ENCODE measurements at regions not wholly inside any gene's neighbourhood (a gene's known extent, or its start where the extent isn't known, plus 50 kb on each side); places are given as distances from the start of the nearest gene placed in this dataset.

DNA sequence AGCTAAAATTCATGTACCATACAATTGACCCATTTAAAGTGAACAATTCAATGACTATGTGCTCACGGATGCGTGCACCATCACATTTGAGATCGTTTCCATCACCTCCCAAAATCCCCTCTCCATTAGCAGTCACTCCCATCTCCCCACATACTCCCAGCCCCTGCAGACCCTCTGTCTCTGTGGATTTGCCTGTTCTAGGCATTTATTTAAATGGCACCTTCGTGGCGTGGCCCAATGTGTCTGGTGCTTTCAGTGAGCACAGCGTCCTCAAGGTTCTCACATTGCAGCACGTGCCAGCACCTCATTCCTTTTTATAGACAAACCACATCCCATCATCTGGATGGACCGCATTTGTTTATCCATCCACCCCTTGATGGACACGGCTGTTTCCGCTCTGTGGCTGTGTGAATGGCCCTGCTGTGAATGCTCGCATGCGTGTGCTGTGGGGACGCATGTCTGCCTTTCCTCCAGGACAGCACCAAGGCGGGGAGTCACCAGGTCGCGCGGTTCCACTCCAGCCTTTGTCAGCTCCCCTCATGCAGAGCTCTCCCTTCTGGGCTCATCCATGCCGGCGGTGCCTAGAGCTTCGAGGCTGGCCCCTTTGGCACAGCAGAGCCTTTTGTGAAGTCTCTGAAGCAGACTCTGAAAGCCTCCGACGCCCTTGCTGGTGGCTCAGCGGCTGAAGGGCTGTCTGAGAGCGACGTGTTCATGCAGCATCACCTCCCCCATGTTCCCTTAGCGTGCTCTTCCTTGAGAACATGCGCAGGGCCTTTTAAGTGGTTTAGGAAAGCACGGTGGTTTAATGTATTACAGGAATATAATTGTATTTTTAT lies 184.4 kb downstream of the KIF26A start:
- no peak for DNase-seq

DNA sequence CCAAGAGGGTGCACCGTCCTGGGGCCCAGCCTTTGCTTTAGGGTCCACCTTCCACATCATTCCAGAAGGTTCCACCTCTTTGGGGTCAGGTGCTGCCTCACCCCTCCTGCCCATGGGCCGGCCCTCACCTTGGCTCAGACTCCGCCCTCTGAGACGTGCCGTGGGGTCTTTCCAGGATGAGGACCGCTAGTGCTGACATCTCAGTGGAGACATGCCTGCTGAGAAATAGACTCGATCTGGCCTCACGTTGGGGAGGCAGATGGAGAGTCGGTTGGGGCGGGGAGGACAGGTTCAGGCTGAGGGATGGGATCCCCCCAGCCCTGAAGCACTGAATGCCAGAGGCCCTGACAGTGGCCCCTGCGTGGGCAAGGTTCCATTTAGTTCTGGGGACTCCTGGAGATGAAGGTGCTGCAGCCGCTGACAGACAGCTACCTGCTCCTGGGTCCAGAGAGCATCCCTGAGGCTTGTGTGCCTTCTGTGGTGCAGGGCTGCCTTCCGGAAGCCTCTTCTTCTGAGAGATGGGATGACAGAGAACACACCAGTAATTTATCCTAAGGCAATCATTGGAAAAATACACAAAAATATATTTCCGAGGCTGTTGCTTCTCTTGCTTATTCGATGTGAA lies 185.3 kb downstream of the KIF26A start:
- no peak for DNase-seq

DNA sequence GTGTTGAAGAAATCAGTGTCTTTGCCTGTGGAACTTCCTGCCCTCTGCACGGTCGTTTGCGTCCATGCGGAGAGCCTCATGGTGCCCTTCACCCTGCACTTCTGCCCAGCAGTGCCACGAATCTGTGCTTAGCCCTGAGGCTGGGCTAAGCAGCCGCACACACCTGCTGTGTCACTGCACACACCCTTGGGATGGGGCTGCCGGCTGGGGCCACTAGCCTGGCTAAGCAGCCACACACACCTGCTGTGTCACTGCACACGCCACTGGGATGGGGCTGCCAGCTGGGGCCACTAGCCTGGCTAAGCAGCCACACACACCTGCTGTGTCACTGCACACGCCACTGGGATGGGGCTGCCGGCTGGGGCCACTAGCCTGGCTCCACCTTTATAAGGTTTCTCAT lies 188.5 kb downstream of the KIF26A start:
- no peak for DNase-seq

DNA sequence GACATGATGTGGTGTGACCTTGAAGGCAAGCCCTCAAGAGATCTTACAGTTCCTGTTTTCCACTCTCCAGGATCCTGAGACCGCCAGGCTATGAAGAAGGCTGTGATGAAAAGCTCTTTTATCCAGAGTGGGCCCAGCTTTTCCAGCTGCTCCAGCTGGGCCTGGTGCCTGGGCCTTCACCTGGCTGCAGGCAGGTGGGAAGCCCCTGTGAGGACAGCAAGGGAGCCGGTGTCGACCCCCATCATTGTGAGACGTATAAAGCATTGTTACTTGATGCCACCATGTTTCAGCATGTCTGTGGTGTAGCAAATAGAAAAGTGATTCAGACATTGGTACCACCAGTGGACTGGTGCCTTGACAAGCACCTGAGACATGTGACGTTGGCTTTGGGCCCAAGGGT lies 190.2 kb downstream of the KIF26A start:
- no peak for DNase-seq

DNA sequence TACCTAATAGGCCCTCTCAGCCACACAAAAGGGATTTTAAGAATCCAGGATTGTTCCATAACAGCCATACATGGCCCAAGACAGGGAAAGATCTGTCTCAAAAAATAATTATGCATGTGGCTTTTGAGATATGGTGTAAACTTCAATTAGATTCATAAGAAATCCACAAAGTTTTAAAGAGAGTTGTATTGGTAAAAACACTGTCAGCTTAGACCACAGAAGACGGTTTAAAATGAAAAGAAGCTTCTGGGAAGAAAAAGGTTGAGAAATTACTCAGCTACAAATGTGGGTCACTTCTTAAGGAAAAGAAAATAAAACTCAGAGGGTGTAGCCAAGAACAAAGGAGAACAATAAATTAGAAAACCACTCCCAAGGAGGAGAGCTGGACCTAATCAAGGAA lies 191.4 kb downstream of the KIF26A start:
- DNase-seq: no peak

DNA sequence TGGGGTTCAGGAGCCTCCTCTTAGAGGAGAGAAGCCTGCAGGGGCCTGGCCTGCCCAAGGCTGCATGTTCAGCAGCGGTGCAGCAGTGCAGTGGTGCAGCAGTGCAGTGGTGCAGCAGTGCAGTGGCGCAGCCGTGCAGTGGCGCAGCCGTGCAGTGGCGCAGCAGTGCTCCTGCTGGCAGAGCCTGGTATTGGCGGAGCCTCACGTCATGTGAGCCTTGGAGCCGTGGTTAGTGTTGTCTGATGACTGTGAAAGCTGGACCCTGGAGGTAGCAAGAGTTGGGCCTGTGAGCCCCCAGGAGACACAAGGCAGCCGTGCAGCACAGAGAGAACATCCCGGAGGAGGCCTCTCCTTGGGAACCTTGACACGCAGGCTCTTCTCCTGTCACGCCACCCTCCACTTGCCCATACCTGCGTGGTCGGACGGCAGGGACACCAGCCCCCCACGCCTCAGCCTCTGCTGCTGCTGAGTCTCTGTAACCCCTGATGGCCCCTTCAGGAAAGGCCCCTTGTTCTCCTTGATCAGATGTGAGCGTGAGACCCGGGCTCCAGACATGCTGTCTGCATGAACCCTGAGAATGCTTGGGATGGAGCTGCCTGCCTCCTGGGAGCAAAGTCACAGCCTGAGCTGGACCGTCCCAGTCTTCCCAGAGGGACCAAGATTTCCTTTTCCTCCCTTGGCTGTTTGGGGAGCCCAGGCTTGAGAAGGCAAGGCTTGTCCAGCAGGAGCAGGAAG lies 193.7 kb downstream of the KIF26A start:
- no peak for DNase-seq

DNA sequence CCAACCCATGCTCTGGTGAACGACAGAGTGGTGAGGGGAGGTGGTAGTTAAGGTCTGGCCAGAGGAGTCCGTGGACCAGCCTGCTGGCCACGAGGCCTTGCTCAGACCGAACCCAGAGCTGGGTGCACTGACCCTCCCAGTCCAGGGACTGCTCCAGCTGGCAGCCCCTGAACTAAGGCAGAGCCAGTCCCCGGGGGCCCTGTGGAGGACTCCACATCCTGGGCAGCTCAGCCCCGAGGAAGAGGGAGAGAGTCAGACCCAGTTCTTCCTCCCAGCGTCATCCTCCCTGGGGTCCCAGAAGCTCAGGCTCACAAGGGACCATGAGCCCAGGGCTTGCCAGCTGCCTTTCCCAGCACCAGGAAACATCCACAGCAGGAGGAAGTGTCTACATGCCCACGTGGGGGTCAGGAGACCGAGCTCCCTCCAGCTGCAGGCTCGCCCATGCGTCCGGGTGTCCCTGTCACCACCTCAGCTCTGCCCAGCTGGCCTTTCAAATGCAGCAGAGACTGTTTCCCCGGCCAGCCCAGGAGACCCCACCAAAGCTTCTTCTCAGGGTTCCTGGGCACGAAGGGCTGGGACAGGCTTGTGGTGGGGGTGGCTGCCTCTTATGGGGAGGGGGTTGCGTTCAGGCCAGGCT lies 194.4 kb downstream of the KIF26A start:
- DNase-seq: no peak

DNA sequence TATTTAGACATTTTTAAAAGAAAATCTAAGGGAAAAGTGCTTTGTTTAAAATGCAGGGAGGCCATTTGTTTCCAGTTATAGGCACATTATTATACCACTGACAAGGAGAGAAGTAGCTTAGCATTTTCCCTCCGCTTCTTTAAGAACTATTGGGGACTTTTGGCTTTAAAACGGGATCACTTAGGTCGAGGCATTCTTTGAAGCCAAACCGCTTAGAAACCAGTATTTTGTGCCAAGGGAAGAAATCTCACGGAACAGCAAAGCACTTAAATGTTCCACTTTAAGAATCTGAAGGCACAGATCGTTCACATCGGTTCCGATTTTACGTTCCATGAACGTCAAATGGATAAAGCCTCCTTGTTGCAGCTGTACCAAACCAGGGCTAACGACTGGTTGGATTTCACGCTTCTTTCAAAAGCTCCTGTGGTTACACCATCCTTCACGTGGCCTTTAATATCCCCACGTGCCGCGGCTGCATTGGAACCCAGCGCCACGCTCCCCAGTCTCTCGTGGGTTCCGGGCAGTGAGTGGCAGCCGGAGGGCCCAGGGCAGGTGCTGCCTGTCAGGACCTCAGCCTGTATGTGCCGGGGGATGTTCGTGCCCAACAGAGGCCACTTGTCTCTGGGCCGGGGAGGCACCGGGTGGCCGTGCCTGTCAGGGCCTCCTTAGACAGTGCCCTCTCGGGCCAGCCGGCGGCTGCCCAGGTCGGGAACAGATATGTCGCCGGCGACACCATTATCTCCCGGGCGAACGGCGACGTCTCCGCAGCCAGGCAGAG lies 195.4 kb downstream of the KIF26A start:
- no peak for DNase-seq

DNA sequence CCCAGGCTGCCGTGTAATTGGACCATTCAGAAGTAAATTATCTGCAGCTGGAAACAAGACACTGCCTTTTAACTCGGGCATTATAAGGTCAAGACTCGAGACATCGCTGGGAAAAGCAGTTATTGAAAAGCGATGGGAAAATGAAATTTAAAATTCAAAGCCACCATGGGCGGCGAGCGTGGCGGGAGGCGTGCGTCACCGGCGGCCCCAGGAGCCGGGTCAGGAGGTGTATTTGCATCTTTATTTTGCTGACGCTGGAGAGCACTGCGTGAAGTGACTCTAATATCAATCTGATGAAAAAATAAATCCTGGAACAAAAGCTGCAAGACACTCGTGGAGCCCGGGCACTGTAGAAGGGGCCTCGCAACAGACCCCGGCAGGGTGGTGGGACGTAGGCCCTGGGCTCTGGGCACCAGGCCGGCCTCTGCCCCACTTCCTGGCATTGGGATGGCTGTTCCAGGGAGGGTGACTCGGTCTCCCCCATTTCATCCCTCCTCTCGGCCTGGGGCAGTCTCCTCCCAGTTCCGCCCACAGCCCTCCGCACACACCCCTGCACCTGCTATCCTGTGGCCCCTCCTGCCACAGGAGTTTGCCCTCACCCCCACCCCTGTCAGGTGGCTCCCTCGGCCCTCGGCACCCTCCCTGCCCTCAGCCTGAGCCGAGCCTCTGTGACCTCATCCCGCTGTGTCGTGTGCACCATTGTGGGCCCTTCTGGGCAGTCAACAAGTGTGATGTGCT lies 196.2 kb downstream of the KIF26A start:
- no peak for DNase-seq

DNA sequence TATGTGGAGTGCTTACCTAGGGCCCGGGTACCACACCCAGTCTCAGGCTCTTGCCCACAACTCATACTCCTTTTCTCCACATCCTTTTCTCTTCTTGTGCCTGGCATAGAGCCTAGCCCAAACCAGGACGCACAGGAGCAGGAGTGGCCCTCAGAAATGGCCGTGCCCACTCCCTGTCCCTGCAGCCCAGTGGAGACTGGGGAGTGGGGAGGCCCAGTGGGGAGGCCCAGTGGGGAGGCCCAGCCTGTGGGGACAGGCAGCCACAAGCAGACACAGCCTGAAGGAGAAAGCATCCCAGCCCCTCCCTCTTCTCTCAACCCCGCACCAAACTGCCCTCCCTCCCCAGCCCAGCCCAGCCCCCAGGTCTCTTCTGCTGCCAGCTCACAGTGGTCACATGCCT lies 196.8 kb downstream of the KIF26A start:
- DNase-seq: no peak

DNA sequence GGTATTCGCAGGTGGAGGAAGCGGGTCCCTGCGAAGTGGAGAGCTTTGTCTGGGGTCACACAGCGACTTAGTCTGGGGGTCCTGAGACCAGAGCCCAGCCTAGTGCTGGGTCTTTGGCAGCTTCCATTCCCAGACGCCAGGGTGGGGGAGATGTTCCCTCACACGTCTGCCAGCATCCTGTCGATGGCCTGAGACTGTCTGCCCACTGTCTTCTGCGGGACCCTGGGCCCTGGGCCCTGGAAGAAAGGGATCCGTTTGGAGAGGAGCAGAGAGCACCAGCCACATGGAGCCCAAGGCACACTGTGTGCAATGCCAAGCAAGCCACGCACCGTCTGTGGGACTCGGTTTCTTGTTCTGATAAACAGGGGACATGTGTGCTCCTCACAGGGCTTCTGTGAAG lies 197.2 kb downstream of the KIF26A start:
- no peak for DNase-seq

DNA sequence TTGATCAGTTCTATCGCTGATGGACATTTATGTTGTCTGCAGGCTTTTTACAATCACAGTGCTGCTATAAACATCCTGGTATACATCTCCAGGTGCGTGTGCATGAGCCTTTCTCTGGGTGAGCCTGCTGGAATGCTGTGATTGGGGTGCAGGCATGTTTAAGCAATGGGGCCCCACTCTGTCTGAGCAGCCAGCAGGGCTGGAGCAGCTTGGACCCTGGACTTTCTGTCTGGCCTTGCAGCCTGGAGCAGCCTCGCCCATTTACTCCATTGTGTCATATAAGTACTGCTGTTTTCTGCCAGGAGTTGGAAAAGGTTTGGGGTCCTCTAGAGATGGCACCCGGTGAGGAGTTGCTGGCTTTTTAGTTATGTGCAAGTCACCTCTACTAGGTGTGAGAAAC lies 199.0 kb downstream of the KIF26A start:
- no peak for DNase-seq

DNA sequence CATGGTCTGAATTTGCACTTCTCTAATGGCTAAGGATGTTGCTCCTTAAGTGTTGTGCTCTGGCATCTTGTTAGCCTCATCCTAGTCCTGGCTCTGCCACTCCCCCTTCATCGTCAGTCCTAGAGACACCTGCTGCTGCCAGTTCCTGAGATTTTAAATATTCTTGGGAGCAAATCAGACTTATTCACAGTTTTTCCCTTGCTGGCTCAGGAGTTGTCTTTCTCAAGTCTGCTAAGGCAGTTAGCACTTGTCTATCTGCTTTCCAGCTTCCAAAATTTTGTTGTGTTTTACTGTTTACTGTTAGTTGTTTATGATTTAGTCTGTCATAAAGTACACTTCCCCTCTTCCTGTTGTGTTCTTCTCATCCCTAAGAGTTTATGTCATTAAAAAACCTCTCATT lies 201.0 kb downstream of the KIF26A start:
- no peak for DNase-seq

DNA sequence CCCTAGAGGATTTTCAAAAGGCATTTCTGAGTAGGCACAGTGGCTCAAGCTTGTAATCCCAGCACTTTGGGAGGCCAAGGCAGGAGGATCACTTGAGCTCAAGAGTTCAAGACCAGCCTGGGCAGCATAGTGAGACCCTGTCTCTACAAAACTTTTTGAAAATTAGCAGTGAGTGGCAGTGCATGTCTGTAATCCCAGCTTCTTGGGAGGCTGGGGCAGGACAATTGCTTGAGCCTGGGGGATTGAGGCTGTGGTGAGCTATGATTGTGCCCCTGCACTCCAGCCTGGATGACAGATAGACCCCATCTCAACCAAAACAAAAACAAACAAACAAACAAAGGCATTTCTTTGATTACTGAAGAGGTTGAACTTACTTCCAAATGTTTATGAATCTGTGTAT lies 201.4 kb downstream of the KIF26A start:
- no peak for DNase-seq

DNA sequence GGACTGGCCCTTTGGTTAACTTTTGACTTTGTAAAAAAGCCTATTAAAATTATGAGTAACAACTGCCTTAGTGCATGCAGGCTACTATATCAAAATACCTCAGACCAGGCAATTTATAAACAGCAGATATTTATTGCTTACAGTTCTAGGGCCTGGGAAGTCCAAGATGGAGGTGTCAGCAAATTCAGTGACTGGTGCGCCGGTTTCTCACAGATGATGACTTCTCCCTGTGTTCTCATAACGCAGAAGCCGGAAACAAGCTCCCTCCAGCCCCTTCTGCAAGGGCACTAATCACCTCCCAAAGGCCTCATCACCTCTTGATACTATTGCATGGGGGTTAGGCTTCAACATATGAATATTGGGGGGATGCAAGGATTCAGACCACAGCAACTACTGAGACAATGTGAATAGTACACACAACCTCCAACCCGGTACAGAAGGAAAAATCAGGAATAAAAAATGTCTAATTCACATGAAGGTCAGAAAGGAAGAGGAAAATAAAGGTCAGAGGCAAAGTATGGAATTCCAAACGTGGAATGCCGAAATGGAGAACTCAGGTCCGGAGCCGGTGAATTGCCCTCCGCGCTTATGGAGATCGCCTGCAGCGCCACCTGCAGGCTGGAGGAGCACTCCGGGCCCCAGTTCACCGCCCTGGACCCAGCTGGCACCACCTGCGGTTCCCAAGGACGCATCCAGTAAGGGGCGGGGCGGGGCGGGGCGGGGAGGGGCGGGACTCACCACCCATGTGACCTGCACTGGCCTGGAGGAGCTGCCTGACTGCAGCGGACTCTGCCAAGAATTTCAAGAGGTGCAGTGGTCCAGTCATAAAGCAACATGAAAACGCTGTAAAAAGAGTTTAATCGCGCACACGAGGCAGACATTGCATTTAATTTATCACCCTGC lies 203.4 kb downstream of the KIF26A start:
- peak; percentile 49 for DNase-seq

DNA sequence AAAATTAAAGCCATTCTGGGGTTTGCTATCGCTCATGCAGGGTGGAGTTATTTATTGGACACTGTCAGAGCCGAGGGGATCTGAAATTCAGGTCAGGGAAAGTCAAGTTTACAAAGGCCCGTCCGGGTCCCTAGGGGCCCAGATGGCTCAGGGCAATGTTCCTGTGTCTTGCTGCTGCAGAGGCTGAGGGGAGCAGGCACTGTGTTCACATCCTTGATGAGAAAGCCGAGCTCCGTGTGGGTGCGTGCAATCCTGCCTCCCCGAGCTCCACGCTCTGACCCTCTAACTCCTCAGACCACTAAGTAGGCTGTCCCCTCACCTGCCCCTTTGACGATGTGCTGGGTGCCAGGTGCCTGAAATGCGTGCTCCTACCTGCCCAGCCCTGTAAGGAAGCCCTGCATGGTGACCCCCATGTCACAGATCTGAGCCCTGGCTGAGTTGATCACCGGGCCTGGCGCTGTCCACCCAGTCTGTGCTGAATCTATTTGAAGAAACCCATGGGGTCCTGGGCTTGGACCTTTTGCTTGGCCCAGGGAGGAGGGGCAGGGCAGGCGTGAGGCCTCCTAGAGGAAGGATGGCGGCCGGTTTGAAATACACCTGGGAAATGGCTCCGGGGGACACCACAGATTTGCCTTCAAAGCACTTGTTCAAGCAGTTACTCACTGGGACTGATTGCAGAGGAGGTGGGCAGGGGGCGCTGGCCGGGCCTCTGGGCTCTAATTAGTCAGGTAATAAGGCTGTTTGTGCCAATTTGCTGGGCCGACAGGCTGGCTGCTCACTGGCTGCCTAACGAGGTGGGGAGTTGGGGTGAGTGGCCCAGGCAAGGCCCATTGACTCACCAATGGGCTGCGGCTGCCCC lies 204.3 kb downstream of the KIF26A start:
- DNase-seq: no peak

DNA sequence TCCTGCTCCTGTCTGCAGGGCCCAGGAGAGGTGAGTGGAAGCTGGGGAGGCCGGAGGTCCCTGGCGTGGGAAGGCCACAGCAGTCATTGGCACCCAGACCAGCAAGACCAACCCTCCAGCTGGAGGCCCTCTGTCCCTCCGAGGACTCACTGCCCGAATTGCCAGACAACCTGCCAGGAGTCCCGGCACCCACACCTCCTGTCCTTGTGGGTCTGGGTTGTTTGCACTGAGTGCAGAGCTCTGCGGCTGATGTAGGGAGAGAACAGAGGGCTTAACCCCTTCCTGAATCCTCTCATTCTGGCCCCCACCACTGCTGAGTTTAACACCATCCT lies 204.9 kb downstream of the KIF26A start:
- no peak for DNase-seq

DNA sequence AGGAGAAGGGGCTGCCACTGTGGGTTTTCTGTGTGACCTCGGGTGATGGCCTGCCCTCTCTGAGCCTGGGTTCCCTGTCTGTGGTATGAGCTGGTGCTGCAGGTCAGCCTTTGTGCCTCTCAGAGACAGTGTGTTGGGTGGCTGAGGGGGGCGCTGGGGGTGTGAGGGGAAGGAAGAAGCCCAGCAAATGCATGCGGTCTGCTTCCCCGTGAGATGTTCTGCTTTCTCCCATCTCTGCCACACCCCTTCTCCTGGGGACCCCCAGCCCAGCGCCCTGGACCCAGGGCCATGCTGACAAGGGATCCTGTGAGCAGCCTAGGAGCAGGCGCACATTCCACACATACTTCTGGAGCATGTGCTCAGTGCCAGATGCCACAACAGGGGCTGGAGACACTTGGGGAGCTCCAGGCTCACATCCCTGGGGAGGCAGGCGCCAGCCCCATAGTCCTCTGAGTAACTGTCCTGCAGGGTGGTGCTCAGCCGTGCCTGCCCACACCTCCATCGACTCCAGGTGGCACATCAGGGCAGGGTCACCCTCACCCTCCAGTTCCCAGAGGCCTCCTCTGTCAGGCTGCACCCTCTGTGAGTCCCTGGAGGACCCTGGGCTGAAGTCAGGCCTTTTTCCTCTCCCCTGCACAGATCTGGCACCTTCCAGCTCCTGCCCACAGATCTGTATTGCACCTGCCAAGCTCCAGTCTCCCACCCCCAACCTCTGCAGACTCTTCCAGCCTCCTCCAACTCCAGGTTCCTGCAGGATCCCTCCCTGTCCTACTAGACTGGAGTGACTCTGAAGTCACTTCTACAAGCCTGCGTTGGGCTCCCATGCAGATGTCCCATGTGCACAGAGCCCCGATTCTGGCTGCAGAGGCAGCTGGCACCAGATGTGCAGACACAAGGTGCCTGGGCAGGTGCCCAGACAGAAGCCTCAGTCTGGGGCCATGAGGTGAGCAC lies 205.6 kb downstream of the KIF26A start:
- DNase-seq: no peak
